Mucosa of rectum (tissue), 2 donors: ENCODE measurements at regions not wholly inside any gene's neighbourhood (a gene's known extent, or its start where the extent isn't known, plus 50 kb on each side); places are given as distances from the start of the nearest gene placed in this dataset.

Experiments used
- H3K27ac ChIP-seq, 2 donors: one replicate each; pipeline ENCODE4 v1.7.0; 2013; ENCODE audit warnings: inconsistent platforms in 2 of 2, low read depth in 2 of 2, low read length in 2 of 2
- H3K27me3 ChIP-seq, 2 donors: one replicate each; pipeline ENCODE4 v1.7.0; 2013; ENCODE audit warnings: low read length in 2 of 2; ENCODE audit not compliant: control insufficient read depth in 2 of 2, insufficient read depth in 2 of 2
- H3K36me3 ChIP-seq, 2 donors: one replicate each; pipeline ENCODE4 v1.7.0; 2013; ENCODE audit warnings: low read length in 2 of 2; ENCODE audit not compliant: control insufficient read depth in 2 of 2, insufficient read depth in 2 of 2
- H3K4me1 ChIP-seq, 2 donors: one replicate each; pipeline ENCODE4 v1.7.0; 2013; ENCODE audit warnings: low read length in 2 of 2, mild to moderate bottlenecking in 1 of 2; ENCODE audit not compliant: control insufficient read depth in 2 of 2, insufficient read depth in 2 of 2
- H3K4me3 ChIP-seq, 2 donors: one replicate each; pipeline ENCODE4 v1.7.0; 2013; ENCODE audit warnings: low read length in 2 of 2
- H3K9ac ChIP-seq, 2 donors: one replicate each; pipeline ENCODE4 v1.7.0; 2013; ENCODE audit warnings: low read length in 2 of 2, low read depth in 1 of 2, mild to moderate bottlenecking in 1 of 2
- H3K9me3 ChIP-seq, 2 donors: one replicate each; pipeline ENCODE4 v1.7.0; 2013; ENCODE audit warnings: low read length in 2 of 2; ENCODE audit not compliant: control insufficient read depth in 2 of 2
- donor health status: healthy.
- donor health status: Normal muscosa, but diverticular disease.

- Histone ChIP-seq H3K27ac (peak overlapping the region in 1 of 2 donors; percentile 5), H3K9ac (no peak overlapping the region), H3K9me3 (no peaks in the 10 kb centered on the region), H3K36me3 (no peaks in the 10 kb centered on the region), H3K4me3 (no peak overlapping the region), H3K27me3 (no peaks in the 10 kb centered on the region), H3K4me1 (peaks cover 4 to 16% of the 10 kb centered on the region in 2 donors)
Observed at GRCh38 chr4:128525387-128525786, 237.8 kb upstream of the PGRMC2 start.

- no peaks in the 10 kb centered on the region for H3K36me3 ChIP-seq
- no peaks in the 10 kb centered on the region for H3K27me3 ChIP-seq
- no peaks in the 10 kb centered on the region for H3K9me3 ChIP-seq
- no peak overlapping the region for H3K27ac ChIP-seq
- H3K4me1 ChIP-seq, result peaks cover 4 to 16% of the 10 kb centered on the region in 2 donors
- H3K9ac ChIP-seq, result no peak overlapping the region
- H3K4me3 ChIP-seq, result no peak overlapping the region
Observed at GRCh38 chr4:128524311-128524710, 236.7 kb upstream of the PGRMC2 start.

- Histone ChIP-seq H3K4me1 (peaks cover 4 to 16% of the 10 kb centered on the region in 2 donors), H3K9me3 (no peaks in the 10 kb centered on the region), H3K27me3 (no peaks in the 10 kb centered on the region), H3K4me3 (no peak overlapping the region), H3K27ac (no peak overlapping the region), H3K36me3 (no peaks in the 10 kb centered on the region), H3K9ac (no peak overlapping the region)
Observed at GRCh38 chr4:128521648-128522111, 234.1 kb upstream of the PGRMC2 start.

- Histone ChIP-seq H3K9ac (no peak overlapping the region), H3K27ac (no peak overlapping the region), H3K4me3 (no peak overlapping the region), H3K9me3 (no peaks in the 10 kb centered on the region), H3K4me1 (peaks cover 4 to 12% of the 10 kb centered on the region in 2 donors), H3K36me3 (no peaks in the 10 kb centered on the region), H3K27me3 (no peaks in the 10 kb centered on the region)
Observed at GRCh38 chr4:128521156-128521555, 233.5 kb upstream of the PGRMC2 start.

GRCh38 chr4:128519163-128519830 lies 231.7 kb upstream of the PGRMC2 start:
- Histone ChIP-seq H3K27ac (no peak overlapping the region), H3K9ac (no peak overlapping the region), H3K4me1 (peaks cover 0 to 4% of the 10 kb centered on the region in 2 donors), H3K36me3 (no peaks in the 10 kb centered on the region), H3K27me3 (no peaks in the 10 kb centered on the region), H3K9me3 (no peaks in the 10 kb centered on the region), H3K4me3 (no peak overlapping the region)

GRCh38 chr4:128517739-128518510 lies 230.3 kb upstream of the PGRMC2 start:
- Histone ChIP-seq H3K4me3 (no peak overlapping the region), H3K4me1 (no peaks in the 10 kb centered on the region), H3K27me3 (no peaks in the 10 kb centered on the region), H3K36me3 (no peaks in the 10 kb centered on the region), H3K9ac (no peak overlapping the region), H3K27ac (no peak overlapping the region), H3K9me3 (no peaks in the 10 kb centered on the region)

GRCh38 chr4:128517096-128517738 lies 229.6 kb upstream of the PGRMC2 start:
- H3K36me3 ChIP-seq, result no peaks in the 10 kb centered on the region
- no peaks in the 10 kb centered on the region for H3K9me3 ChIP-seq
- no peak overlapping the region for H3K9ac ChIP-seq
- H3K27me3 ChIP-seq, result no peaks in the 10 kb centered on the region
- H3K4me3 ChIP-seq, result no peak overlapping the region
- no peaks in the 10 kb centered on the region for H3K4me1 ChIP-seq
- no peak overlapping the region for H3K27ac ChIP-seq

- H3K4me3 ChIP-seq, result no peak overlapping the region
- H3K27ac ChIP-seq, result no peak overlapping the region
- H3K9ac ChIP-seq, result no peak overlapping the region
- no peaks in the 10 kb centered on the region for H3K9me3 ChIP-seq
- no peaks in the 10 kb centered on the region for H3K36me3 ChIP-seq
- no peaks in the 10 kb centered on the region for H3K27me3 ChIP-seq
- H3K4me1 ChIP-seq, result no peaks in the 10 kb centered on the region
Observed at GRCh38 chr4:128516301-128516969, 228.8 kb upstream of the PGRMC2 start.

- H3K36me3 ChIP-seq, result no peaks in the 10 kb centered on the region
- no peak overlapping the region for H3K4me3 ChIP-seq
- no peak overlapping the region for H3K9ac ChIP-seq
- H3K9me3 ChIP-seq, result no peaks in the 10 kb centered on the region
- no peak overlapping the region for H3K27ac ChIP-seq
- no peaks in the 10 kb centered on the region for H3K4me1 ChIP-seq
- no peaks in the 10 kb centered on the region for H3K27me3 ChIP-seq
Observed at GRCh38 chr4:128513664-128514484, 226.3 kb upstream of the PGRMC2 start.
